SJSA1 (cell line): ENCODE measurements at regions not wholly inside any gene's neighbourhood (a gene's known extent, or its start where the extent isn't known, plus 50 kb on each side); places are given as distances from the start of the nearest gene placed in this dataset.
A peak's percentile ranks its signal among the peaks of the same experiment; 100 is the strongest.
"Not testable (repeated sequence)": the region's sequence is repeated elsewhere in the genome, so short reads cannot be mapped to it uniquely, and the experiment has no call there.

ENCODE experiments used
- DNase-seq, 2 experiments: peaks; one replicate each; pipeline ENCODE4 v3.0.0-alpha.2; 2015 to 2020; ENCODE audit warnings: low spot score in 2 of 2, low read depth in 1 of 2
- H3K27ac ChIP-seq: fragments of 250-450 bp; sonication (Bioruptor Pico); 2 replicates; pipeline ENCODE4 v1.5.1; 2020; ENCODE audit warnings: mild to moderate bottlenecking, moderate library complexity
- H3K27me3 ChIP-seq: fragments of 250-450 bp; sonication (Bioruptor Pico); replicated peaks from 2 replicates; pipeline ENCODE4 v1.5.1; 2020; ENCODE audit warnings: mild to moderate bottlenecking, moderate library complexity
- H3K36me3 ChIP-seq: fragments of 250-450 bp; sonication (Bioruptor Pico); 2 replicates; pipeline ENCODE4 v1.5.1; 2020; ENCODE audit warnings: mild to moderate bottlenecking
- H3K4me1 ChIP-seq: fragments of 250-450 bp; sonication (Bioruptor Pico); replicated peaks from 2 replicates; pipeline ENCODE4 v1.6.1; 2021; ENCODE audit warnings: mild to moderate bottlenecking
- H3K4me3 ChIP-seq: fragments of 250-450 bp; sonication (Bioruptor Pico); 2 replicates; pipeline ENCODE4 v1.5.1; 2020; ENCODE audit warnings: mild to moderate bottlenecking
- H3K9me3 ChIP-seq: fragments of 250-450 bp; sonication (Bioruptor Pico); replicated peaks from 2 replicates; pipeline ENCODE4 v1.5.1; 2020; ENCODE audit warnings: mild to moderate bottlenecking

- DNase-seq = peak; percentile 85 to 91
- not testable (repeated sequence) for H3K27me3 ChIP-seq, H3K27ac ChIP-seq, H3K36me3 ChIP-seq, H3K9me3 ChIP-seq, H3K4me3 ChIP-seq
- H3K4me1 ChIP-seq = peaks cover 14% of the 10 kb centered on the region
Observed at GRCh38 chr1:85520826-85521820, 56.2 kb upstream of the DDAH1 start.

GRCh38 chr1:85522458-85522857 lies 57.5 kb upstream of the DDAH1 start:
- not testable (repeated sequence) for H3K36me3 ChIP-seq, H3K4me3 ChIP-seq, H3K27me3 ChIP-seq, H3K27ac ChIP-seq, H3K9me3 ChIP-seq
- DNase-seq = peak in 1 of 2 experiments; percentile 31
- H3K4me1 ChIP-seq = peaks cover 20% of the 10 kb centered on the region

- peaks cover 17% of the 10 kb centered on the region for H3K4me1 ChIP-seq
- H3K9me3 ChIP-seq, H3K36me3 ChIP-seq, H3K27ac ChIP-seq, H3K4me3 ChIP-seq, H3K27me3 ChIP-seq, DNase-seq: not testable (repeated sequence)
Observed at GRCh38 chr1:85523061-85523460, 57.5 kb upstream of the CCN1 start.

- H3K9me3 ChIP-seq, H3K27me3 ChIP-seq, H3K36me3 ChIP-seq, DNase-seq, H3K27ac ChIP-seq, H3K4me3 ChIP-seq: not testable (repeated sequence)
- H3K4me1 ChIP-seq = peaks cover 16% of the 10 kb centered on the region
Observed at GRCh38 chr1:85524281-85524886, 56.2 kb upstream of the CCN1 start.

- not testable (repeated sequence) for H3K9me3 ChIP-seq, H3K4me3 ChIP-seq, H3K36me3 ChIP-seq, H3K27me3 ChIP-seq
- Histone ChIP-seq H3K27ac (peak overlapping the region; percentile 74), H3K4me1 (peaks cover 16% of the 10 kb centered on the region)
- peak in 1 of 2 experiments; percentile 71 for DNase-seq
Observed at GRCh38 chr1:85525591-85525991, 55.0 kb upstream of the CCN1 start.

- not testable (repeated sequence) for DNase-seq, H3K36me3 ChIP-seq
Observed at GRCh38 chr1:85526216-85526615, 54.3 kb upstream of the CCN1 start.

GRCh38 chr1:85527145-85527544 lies 53.4 kb upstream of the CCN1 start:
- H3K4me3 ChIP-seq = not testable (repeated sequence)

More at GRCh38 chr1:85526216-85526615, 54.3 kb upstream of the CCN1 start:
- H3K4me3 ChIP-seq, H3K9me3 ChIP-seq, H3K27me3 ChIP-seq: not testable (repeated sequence)
- H3K4me1 ChIP-seq = peaks cover 16% of the 10 kb centered on the region
- peak overlapping the region; percentile 74 for H3K27ac ChIP-seq

More at GRCh38 chr1:85527145-85527544, 53.4 kb upstream of the CCN1 start:
- peak overlapping the region; percentile 47; the same call in 1 of the 2 replicates for H3K27ac ChIP-seq
- H3K36me3 ChIP-seq, H3K27me3 ChIP-seq, H3K9me3 ChIP-seq: not testable (repeated sequence)
- peak; percentile 86 to 97 for DNase-seq
- H3K4me1 ChIP-seq = peaks cover 16% of the 10 kb centered on the region
